Pancreas (tissue), 10 donors: ENCODE measurements at regions not wholly inside any gene's neighbourhood (a gene's known extent, or its start where the extent isn't known, plus 50 kb on each side); places are given as distances from the start of the nearest gene placed in this dataset.

ENCODE experiments used
- ATAC-seq, 4 donors: fragments of 200-7000 bp; cut with Tn5 transposase; one replicate each; pipeline versions ENCODE4 v1.8.0 to v1.9.1; 2020; ENCODE audit warnings: mild to moderate bottlenecking in 4 of 4, moderate library complexity in 4 of 4
- DNase-seq, 6 donors: peaks; one replicate each; pipeline ENCODE4 v3.0.0-alpha.2; 2020
- FAIRE-seq: peaks from 2 replicates; lab custom pipeline; 2012; peaks lifted over from hg19 to GRCh38; lab: Jason Lieb, UNC
- H3K27ac ChIP-seq, 4 donors: fragments of 200-600 bp; sonication (generic); 1 replicate in 3 of 4; 2 replicates in 1 of 4; pipeline versions ENCODE4 v1.5.0 to v1.8.0; 2020
- H3K27me3 ChIP-seq, 4 donors: fragments of 200-600 bp; one replicate each; pipeline ENCODE4 v1.8.0; 2021
- H3K36me3 ChIP-seq, 3 donors: fragments of 200-600 bp; sonication (generic) in 1 of 3; one replicate each; pipeline versions ENCODE4 v1.5.0 to v1.8.0; 2020 to 2021
- H3K4me1 ChIP-seq, 3 donors: fragments of 200-600 bp; one replicate each; pipeline ENCODE4 v1.8.0; 2021
- H3K4me3 ChIP-seq, 4 donors: fragments of 200-600 bp; sonication (generic) in 2 of 4; one replicate each; pipeline versions ENCODE4 v1.5.0 to v1.8.0; 2020 to 2021
- H3K9me3 ChIP-seq, 4 donors: fragments of 200-600 bp; one replicate each; pipeline ENCODE4 v1.8.0; 2021
- CTCF ChIP-seq, 4 donors: fragments of 200-600 bp; sonication (generic) in 3 of 4; IDR thresholded peaks; one replicate each; pipeline versions ENCODE4 v1.5.0 to v1.8.0; 2021; ENCODE audit warnings: antibody characterized with exemption in 4 of 4
- WGBS, 2 donors: extraction: QIAGEN DNeasy Blood & Tissue Kit; methylation state at CpG; one replicate each; pipeline ENCODE4 v1.1.7; 2013; 5-methylcytosine and 5-hydroxymethylcytosine counted together
- intact Hi-C, 3 donors: fragments of 100-400 bp; cut with DNase I; formaldehyde crosslinking; loops; one replicate each; pipeline versions ENCODE4 v1.11.1 to v1.14.2; 2022
- donor health status: healthy with polysubstance abuse.
- donor health status: DM: no; HTN: no; CAD: no; lungs with moderate emphysema.
- donor health status: DM: no; HTN: no; CAD: no.
- donor health status: control.
- donor health status: control.
- donor health status: Bipolar disorder and iron deficiency.
- donor health status: DM: yes; HTN: yes; CAD: no.
- donor health status: DM: no; HTN: no; CAD: no.
- donor health status: DM: no; HTN: no; CAD: no.
- donor health status: DM: yes; HTN: yes; CAD: no.

- WGBS, 2 donors: 53 to 64% methylated on average over 1 of the region's 1 CpG
- Histone ChIP-seq H3K9me3 (no peaks in the 10 kb centered on the region), H3K4me1 (no peaks in the 10 kb centered on the region), H3K27ac (no peak overlapping the region), H3K36me3 (no peaks in the 10 kb centered on the region), H3K4me3 (no peak overlapping the region), H3K27me3 (peaks cover 0 to 5% (median 0%) of the 10 kb centered on the region in 4 donors)
- intact Hi-C loops: no loop called here
- ATAC-seq (no peak), DNase-seq (no peak), FAIRE-seq (no peak)
- no peak for TF ChIP-seq CTCF (IDR thresholded peaks at IDR 0.05)
Measured at GRCh38 chr17:37841232-37841631, 83.0 kb upstream of the TBC1D3K start.

- H3K4me1 ChIP-seq: no peaks in the 10 kb centered on the region
- H3K27me3 ChIP-seq: peaks cover 0 to 5% (median 0%) of the 10 kb centered on the region in 4 donors
- no peak overlapping the region for H3K27ac ChIP-seq
- ATAC-seq: no peak
- H3K36me3 ChIP-seq: no peaks in the 10 kb centered on the region
- no peaks in the 10 kb centered on the region for H3K9me3 ChIP-seq
- TF ChIP-seq CTCF (IDR thresholded peaks at IDR 0.05): no peak
- no peak overlapping the region for H3K4me3 ChIP-seq
- DNase-seq: no peak
- WGBS, 2 donors: 88 to 89% methylated on average over 7 of the region's 7 CpGs
- intact Hi-C loops: no loop called here
- no peak for FAIRE-seq
Measured at GRCh38 chr17:37840576-37840975, 83.6 kb upstream of the TBC1D3K start.

DNA sequence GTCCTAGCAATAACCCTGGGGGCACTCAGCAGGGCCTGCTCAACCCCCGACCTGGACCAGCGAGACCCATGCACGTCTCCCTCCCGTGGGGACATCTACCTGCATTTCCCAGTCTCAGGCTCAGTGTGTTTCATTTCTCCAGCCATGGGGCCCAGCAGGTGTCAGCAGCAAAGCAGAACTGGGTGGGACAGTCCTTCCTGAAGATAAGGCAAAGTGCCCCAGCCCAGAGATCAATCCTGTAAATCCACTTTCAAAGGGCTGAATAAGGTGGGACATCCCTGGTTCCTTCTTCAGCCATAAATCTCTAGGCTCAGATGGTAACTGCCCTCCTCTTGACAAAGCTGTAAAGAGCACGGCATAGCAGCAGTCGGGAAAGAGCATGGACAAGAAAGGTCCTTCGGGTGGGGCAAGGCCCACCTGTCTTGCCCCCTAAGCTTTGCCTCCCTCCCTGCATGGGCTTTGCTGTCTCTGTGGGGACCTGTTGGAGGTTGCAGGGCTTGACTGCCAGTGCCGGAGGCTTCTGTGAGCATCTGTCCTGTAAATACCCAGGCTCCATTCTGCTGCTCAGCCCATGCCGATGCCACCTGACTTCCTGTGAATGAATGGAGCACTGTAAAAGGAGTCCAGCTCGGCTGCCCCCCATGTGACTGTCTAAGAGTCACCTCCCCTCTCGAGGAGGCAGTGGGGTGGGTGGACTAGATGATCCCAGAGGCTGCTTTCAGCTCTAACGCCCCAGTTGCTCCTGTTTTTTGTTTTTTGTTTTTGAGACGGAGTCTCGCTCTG is 84.8 kb upstream of the TBC1D3K start:
- WGBS, 2 donors: 68 to 75% methylated on average over 14 of the region's 14 CpGs

GRCh38 chr17:37838276-37838675 is 85.9 kb upstream of the TBC1D3K start:
- no peak for TF ChIP-seq CTCF (IDR thresholded peaks at IDR 0.05)
- H3K27ac ChIP-seq: no peak overlapping the region
- no peaks in the 10 kb centered on the region for H3K27me3 ChIP-seq
- intact Hi-C loops: no loop called here
- FAIRE-seq (no peak), ATAC-seq (no peak), DNase-seq (no peak)
- H3K4me3 ChIP-seq: no peak overlapping the region
- no peaks in the 10 kb centered on the region for H3K9me3 ChIP-seq
- H3K36me3 ChIP-seq: no peaks in the 10 kb centered on the region
- no peaks in the 10 kb centered on the region for H3K4me1 ChIP-seq
- 68 to 70% methylated on average over 8 of the region's 8 CpGs for WGBS, 2 donors

More for the DNA sequence above, 84.8 kb upstream of the TBC1D3K start:
- Histone ChIP-seq H3K27me3 (peaks cover 0 to 2% (median 0%) of the 10 kb centered on the region in 4 donors), H3K9me3 (no peaks in the 10 kb centered on the region), H3K27ac (no peak overlapping the region), H3K36me3 (no peaks in the 10 kb centered on the region), H3K4me3 (no peak overlapping the region), H3K4me1 (no peaks in the 10 kb centered on the region)
- FAIRE-seq (no peak), DNase-seq (no peak), ATAC-seq (no peak)
- intact Hi-C loops: no loop called here
- no peak for TF ChIP-seq CTCF (IDR thresholded peaks at IDR 0.05)

- Histone ChIP-seq H3K27me3 (no peaks in the 10 kb centered on the region), H3K9me3 (no peaks in the 10 kb centered on the region), H3K27ac (no peak overlapping the region), H3K4me1 (no peaks in the 10 kb centered on the region), H3K4me3 (no peak overlapping the region), H3K36me3 (no peaks in the 10 kb centered on the region)
- DNase-seq: no peak
- FAIRE-seq: no peak
- no peak for TF ChIP-seq CTCF (IDR thresholded peaks at IDR 0.05)
- intact Hi-C loops: no loop called here
- whole genome bisulfite sequencing, 2 donors: 82 to 83% methylated on average over 2 of the region's 2 CpGs
- no peak for ATAC-seq
Measured at GRCh38 chr17:37836593-37836992, 87.6 kb upstream of the TBC1D3K start.
